Large intestine (tissue), 3 donors: ENCODE measurements at regions not wholly inside any gene's neighbourhood (a gene's known extent, or its start where the extent isn't known, plus 50 kb on each side); places are given as distances from the start of the nearest gene placed in this dataset.

Experiments
- DNase-seq, 2 donors: peaks; one replicate each; pipeline versions ENCODE4 v3.0.0 to v3.0.0-alpha.2; 2013
- H3K27ac ChIP-seq: one replicate; pipeline ENCODE4 v1.5.1; 2013; ENCODE audit warnings: low read length
- H3K27me3 ChIP-seq: 2 replicates; pipeline ENCODE4 v1.6.1; 2013; ENCODE audit warnings: low read length; ENCODE audit not compliant: control insufficient read depth, insufficient read depth
- H3K36me3 ChIP-seq: 2 replicates; pipeline ENCODE4 v1.6.1; 2013; ENCODE audit warnings: low read length; ENCODE audit not compliant: control insufficient read depth, insufficient read depth
- H3K4me1 ChIP-seq: one replicate; pipeline ENCODE4 v1.6.1; 2013; ENCODE audit warnings: low read length; ENCODE audit not compliant: control insufficient read depth, insufficient read depth
- H3K4me3 ChIP-seq: one replicate; pipeline ENCODE4 v1.5.1; 2013; ENCODE audit warnings: low read length
- H3K9me3 ChIP-seq: one replicate; pipeline ENCODE4 v1.6.1; 2013; ENCODE audit warnings: mild to moderate bottlenecking, low read depth, low read length, moderate library complexity; ENCODE audit not compliant: control insufficient read depth
- WGBS: methylation state at CpG from one replicate; pipeline ENCODE4 v1.1.5; 2013; ENCODE audit warnings: low lambda C conversion rate; ENCODE audit not compliant: insufficient coverage; 5-methylcytosine and 5-hydroxymethylcytosine counted together

DNA sequence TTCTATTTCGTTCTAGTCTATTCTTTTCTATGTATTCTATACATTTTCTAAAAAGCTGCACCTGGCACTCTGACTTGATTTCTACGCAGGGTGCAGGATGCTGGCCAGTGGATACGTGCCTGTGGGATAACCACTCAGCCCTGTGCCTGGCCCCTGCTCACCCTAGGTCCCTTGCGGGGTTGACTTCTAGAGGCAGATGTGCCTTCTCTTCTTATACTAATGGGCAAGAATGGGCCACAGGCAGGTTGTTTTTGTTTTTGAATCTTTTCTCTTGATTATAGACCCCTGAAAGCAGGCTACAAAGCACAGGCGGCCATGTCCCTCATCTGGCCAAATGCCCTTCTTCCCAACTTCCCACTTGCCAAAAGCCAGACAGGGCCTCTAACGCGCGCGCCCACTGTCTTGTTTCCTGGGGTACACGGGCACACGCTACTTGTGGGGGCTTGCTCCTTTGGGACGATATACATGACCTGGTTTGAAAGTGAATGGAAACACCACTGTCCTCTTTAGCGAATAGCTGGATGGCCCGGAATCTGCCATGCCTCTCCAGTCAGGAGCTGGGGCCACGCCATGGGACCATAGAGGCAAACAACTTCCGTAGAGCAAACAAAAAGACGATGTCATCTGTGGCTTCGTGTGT is 162.7 kb upstream of the IRX2 start:
- Histone ChIP-seq H3K9me3 (peaks cover 6% of the 10 kb centered on the region), H3K27me3 (no peaks in the 10 kb centered on the region), H3K36me3 (no peaks in the 10 kb centered on the region), H3K4me3 (no peak overlapping the region), H3K27ac (no peak overlapping the region), H3K4me1 (no peaks in the 10 kb centered on the region)
- WGBS, result 60% methylated on average over 3 of the region's 18 CpGs
- no peak for DNase-seq

- Histone ChIP-seq H3K27me3 (no peaks in the 10 kb centered on the region), H3K4me3 (no peak overlapping the region), H3K9me3 (peaks cover 6% of the 10 kb centered on the region), H3K4me1 (no peaks in the 10 kb centered on the region), H3K27ac (no peak overlapping the region), H3K36me3 (no peaks in the 10 kb centered on the region)
- WGBS, result no CpG with 5 or more reads among the region's 7 CpGs
- no peak for DNase-seq
These were observed 161.8 kb upstream of the IRX2 start for GRCh38 chr5:2913281-2913680.

DNA sequence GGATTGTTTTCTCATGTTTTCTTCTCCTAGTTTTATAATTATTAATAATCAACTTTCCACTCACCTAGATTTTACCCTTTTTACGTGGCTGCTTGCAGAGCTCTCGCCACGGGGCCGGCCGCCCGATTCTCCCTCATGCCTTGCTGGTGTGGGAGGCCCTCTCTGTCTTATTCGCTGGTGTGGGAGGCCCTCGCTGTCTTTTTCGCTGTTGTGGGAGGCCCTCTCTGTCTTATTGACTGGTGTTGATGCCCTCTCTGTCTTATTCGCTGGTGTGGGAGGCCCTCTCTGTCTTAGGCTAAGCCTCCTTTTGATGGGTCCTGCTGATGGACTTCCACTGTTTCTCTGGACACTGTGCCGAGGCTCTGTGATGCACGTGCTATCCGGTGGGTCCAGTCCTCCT is 161.3 kb upstream of the IRX2 start:
- no peaks in the 10 kb centered on the region for H3K4me1 ChIP-seq
- no peak overlapping the region for H3K27ac ChIP-seq
- peaks cover 6% of the 10 kb centered on the region for H3K9me3 ChIP-seq
- H3K4me3 ChIP-seq, result no peak overlapping the region
- no peaks in the 10 kb centered on the region for H3K36me3 ChIP-seq
- DNase-seq, result no peak
- H3K27me3 ChIP-seq, result no peaks in the 10 kb centered on the region
- no CpG with 5 or more reads among the region's 13 CpGs for WGBS

DNA sequence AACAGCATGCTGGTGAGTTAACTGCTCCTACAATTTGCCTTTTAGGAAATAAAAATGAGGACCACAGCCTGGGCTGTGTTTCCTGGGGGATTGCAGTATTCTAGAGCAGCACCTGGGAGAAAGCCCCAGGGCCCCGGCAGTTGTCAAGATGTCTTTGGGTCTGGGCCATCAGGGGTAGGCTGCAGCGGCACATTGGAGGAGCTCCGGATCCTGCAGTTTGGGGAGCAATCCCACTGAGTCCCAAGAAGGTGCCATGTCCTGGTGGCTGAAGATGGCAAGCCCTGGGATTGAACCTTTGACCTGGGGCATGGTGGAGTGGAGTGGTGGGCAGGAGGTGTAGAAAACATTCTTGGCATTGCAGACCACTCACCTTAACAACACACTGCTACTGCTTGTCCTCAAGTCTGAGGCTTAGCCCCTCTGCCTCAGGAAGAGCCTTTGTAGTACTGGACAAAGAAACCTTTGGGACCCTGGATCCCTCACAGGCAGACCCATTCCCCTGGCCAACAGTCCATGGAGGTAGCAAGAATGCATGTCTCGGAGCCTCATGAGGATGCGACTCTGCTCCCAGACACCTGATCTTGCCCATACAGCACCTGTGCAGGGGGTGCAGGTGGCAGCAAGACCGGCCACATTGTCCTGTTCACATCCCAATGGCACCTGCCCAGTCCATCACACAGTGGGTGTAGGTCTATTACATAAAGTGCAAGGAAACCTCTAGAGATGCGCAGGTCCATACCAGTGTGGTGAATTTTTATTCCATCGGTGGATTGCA is 159.1 kb upstream of the IRX2 start:
- H3K27ac ChIP-seq, result no peak overlapping the region
- H3K9me3 ChIP-seq, result no peaks in the 10 kb centered on the region
- no peaks in the 10 kb centered on the region for H3K36me3 ChIP-seq
- H3K27me3 ChIP-seq, result no peaks in the 10 kb centered on the region
- DNase-seq, result no peak
- no peaks in the 10 kb centered on the region for H3K4me1 ChIP-seq
- 100% methylated on average over 1 of the region's 8 CpGs for WGBS
- H3K4me3 ChIP-seq, result no peak overlapping the region

DNA sequence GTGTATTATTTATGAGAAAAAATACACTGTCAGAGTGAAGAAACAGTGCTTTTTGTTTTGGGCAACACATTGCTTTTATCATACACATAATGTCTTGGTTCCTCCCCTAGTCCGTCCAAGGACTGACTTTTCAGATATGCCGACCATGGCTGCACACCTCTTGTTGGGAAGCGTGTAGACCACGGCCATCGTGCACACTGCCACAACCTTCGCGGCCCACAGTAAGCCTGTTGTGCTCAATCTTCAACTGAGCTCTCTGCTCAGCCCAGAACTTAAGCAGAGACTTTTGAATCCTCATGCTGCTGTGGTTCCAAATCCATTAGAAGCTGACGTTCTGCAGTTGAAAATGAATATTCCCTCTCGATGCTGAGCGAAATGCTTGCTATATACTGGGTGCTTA is 157.6 kb upstream of the IRX2 start:
- Histone ChIP-seq H3K27ac (no peak overlapping the region), H3K4me1 (no peaks in the 10 kb centered on the region), H3K4me3 (no peak overlapping the region), H3K36me3 (no peaks in the 10 kb centered on the region), H3K9me3 (no peaks in the 10 kb centered on the region), H3K27me3 (no peaks in the 10 kb centered on the region)
- no peak for DNase-seq
- no CpG with 5 or more reads among the region's 10 CpGs for WGBS

DNA sequence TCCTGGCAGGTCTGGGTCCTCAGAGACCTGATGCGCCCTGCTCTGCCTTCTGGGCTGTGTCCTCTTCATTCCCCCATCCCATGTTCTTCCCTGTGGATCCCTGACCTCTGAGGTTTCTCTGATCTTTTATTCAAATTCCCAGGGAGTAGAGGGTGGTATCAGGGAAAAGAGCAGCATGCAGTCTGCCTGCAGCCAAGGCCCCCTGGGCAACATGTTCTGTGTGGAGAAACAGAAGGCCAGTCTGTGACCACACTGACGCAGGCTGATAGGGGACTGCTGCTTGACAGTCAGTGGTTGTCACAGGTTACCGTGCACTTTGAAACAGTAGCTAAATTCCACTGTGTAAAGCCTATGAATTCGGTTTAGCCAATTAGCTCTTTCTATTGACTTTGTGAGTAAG is 156.6 kb upstream of the IRX2 start:
- Histone ChIP-seq H3K27ac (no peak overlapping the region), H3K9me3 (peaks cover 3% of the 10 kb centered on the region), H3K27me3 (no peaks in the 10 kb centered on the region), H3K4me3 (no peak overlapping the region), H3K4me1 (no peaks in the 10 kb centered on the region), H3K36me3 (no peaks in the 10 kb centered on the region)
- no peak for DNase-seq
- WGBS, result no CpG with 5 or more reads among the region's 4 CpGs

DNA sequence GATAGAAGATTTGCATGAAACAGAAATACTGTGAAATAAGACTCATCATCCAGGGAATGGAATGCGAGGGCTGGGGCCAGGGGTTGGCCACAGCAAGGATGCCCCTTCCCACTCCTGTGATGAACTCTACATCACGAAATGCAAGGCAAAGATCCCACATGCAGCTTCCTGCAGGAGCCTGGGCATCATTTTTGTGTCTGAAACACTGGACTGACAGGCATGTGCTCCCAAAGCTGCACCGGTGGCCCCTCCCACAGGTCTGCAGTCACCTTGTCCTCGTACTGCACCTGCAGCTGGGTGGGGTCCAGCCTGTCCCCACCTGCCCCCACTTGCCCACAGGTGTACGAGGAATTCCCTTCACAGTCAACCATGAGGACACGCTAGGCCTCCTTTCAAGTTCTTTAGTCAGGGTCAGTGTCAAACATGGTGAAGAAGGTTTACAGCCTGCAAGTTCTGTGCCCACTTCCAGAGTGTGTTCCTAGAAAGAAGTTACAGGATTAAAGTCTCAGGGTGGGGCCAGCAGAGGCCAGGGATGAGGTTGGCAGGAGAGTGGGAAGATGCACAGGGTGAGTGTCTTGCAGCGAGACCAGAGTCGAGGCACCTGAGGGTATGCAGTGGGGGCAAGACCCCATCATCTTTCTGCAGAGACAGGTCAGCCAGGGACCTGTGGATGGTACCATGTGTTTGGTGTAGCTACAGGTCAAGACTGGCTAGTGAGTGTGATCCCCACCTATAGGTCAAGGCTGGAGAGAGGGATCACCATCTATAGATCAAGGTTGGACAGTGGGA is 155.0 kb upstream of the IRX2 start:
- Histone ChIP-seq H3K4me3 (no peak overlapping the region), H3K4me1 (no peaks in the 10 kb centered on the region), H3K27ac (no peak overlapping the region), H3K9me3 (peaks cover 3% of the 10 kb centered on the region), H3K27me3 (no peaks in the 10 kb centered on the region), H3K36me3 (no peaks in the 10 kb centered on the region)
- no peak for DNase-seq
- WGBS, result no CpG with 5 or more reads among the region's 8 CpGs

GRCh38 chr5:2905741-2906140 is 154.3 kb upstream of the IRX2 start:
- Histone ChIP-seq H3K9me3 (peaks cover 3% of the 10 kb centered on the region), H3K4me1 (no peaks in the 10 kb centered on the region), H3K4me3 (no peak overlapping the region), H3K27me3 (no peaks in the 10 kb centered on the region), H3K36me3 (no peaks in the 10 kb centered on the region), H3K27ac (no peak overlapping the region)
- no peak for DNase-seq
- WGBS, result 71% methylated on average over 3 of the region's 9 CpGs

- Histone ChIP-seq H3K9me3 (peaks cover 3% of the 10 kb centered on the region), H3K36me3 (no peaks in the 10 kb centered on the region), H3K4me3 (no peak overlapping the region), H3K4me1 (no peaks in the 10 kb centered on the region), H3K27ac (no peak overlapping the region), H3K27me3 (no peaks in the 10 kb centered on the region)
- DNase-seq, result no peak
- WGBS, result no CpG with 5 or more reads among the region's 9 CpGs
These were observed 153.5 kb upstream of the IRX2 start for GRCh38 chr5:2904956-2905355.

GRCh38 chr5:2904399-2904798 is 152.9 kb upstream of the IRX2 start:
- H3K27me3 ChIP-seq, result no peaks in the 10 kb centered on the region
- H3K4me3 ChIP-seq, result no peak overlapping the region
- DNase-seq, result no peak
- no peaks in the 10 kb centered on the region for H3K4me1 ChIP-seq
- H3K36me3 ChIP-seq, result no peaks in the 10 kb centered on the region
- peaks cover 3% of the 10 kb centered on the region for H3K9me3 ChIP-seq
- no peak overlapping the region for H3K27ac ChIP-seq
- no CpG with 5 or more reads among the region's 13 CpGs for WGBS
